Tibial nerve (tissue), 4 donors: ENCODE measurements at regions not wholly inside any gene's neighbourhood (a gene's known extent, or its start where the extent isn't known, plus 50 kb on each side); places are given as distances from the start of the nearest gene placed in this dataset.

Experiments
- CTCF ChIP-seq, 5 experiments: fragments of 200-600 bp in 3 of 5; fragments of 450-650 bp in 2 of 5; sonication (generic) in 3 of 5; IDR thresholded peaks; one replicate each; pipeline ENCODE4 v1.5.1; 2016 to 2019; ENCODE audit warnings: antibody characterized with exemption in 5 of 5, mild to moderate bottlenecking in 3 of 5, moderate library complexity in 2 of 5
- EP300 ChIP-seq, 2 donors: sonication (generic); formaldehyde crosslinking; IDR thresholded peaks; one replicate each; pipeline ENCODE4 v1.6.1; 2017; ENCODE audit warnings: antibody characterized with exemption in 2 of 2, mild to moderate bottlenecking in 1 of 2
- POLR2A ChIP-seq, 2 donors: fragments of 450-650 bp; IDR thresholded peaks; one replicate each; pipeline ENCODE4 v1.6.1; 2017; ENCODE audit warnings: antibody characterized with exemption in 2 of 2, mild to moderate bottlenecking in 2 of 2, moderate library complexity in 2 of 2

- TF ChIP-seq CTCF (IDR thresholded peaks at IDR 0.05) (no peak), EP300 (IDR thresholded peaks at IDR 0.05) (no peak), POLR2A (IDR thresholded peaks at IDR 0.05) (no peak)
Observed at GRCh38 chr13:106660746-106661625, 93.0 kb upstream of the ARGLU1 start.
